ENCODE measurements at regions not wholly inside any gene's neighbourhood (a gene's known extent, or its start where the extent isn't known, plus 50 kb on each side); places are given as distances from the start of the nearest gene placed in this dataset.

DNA sequence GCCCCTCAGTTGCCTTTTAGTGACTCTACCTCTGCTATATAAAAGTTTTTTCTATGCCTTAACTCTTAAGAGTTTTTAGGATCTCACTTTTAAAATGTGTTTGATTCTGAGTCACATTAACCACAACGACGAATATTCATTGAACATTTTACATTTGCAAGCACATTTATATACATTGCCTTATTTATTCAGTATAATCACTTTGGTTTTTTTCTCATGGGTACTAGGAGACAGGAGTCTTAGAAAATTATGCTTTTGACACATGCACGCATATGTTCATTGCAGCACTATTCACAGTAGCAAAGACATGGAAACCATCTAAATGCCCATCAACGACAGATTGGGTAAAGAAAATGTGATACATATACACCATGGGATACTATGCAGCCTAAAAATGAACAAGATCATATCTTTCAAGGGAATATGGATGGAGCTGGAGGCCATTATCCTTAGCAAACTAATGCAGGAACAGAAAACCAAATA is 236.9 kb upstream of the SPAG17 start:
- Histone ChIP-seq H3K36me3 (ENCODE audit: low read depth) (no peaks in the 10 kb centered on the region), H4K20me1 (ENCODE audit: insufficient read depth) (no peaks in the 10 kb centered on the region), H3K9me3 (ENCODE audit: insufficient read depth, low read depth) (no peaks in the 10 kb centered on the region), H3K4me3 (no peak overlapping the region), H3F3A (ENCODE audit: insufficient read depth, low read depth) (no peaks in the 10 kb centered on the region), H3K9me2 (ENCODE audit: insufficient read depth) (no peaks in the 10 kb centered on the region), H2AFZ (no peak overlapping the region), H3K79me2 (ENCODE audit: low read depth) (no peaks in the 10 kb centered on the region), H3K4me2 (no peak overlapping the region), H3K27ac (no peak overlapping the region), H3K4me1 (replicated peaks; ENCODE audit: insufficient read depth) (no peaks in the 10 kb centered on the region), H3K27me3 (ENCODE audit: insufficient read depth, low read depth) (no peaks in the 10 kb centered on the region)
- CTCF ChIA-PET = no interaction called here
- POLR2A ChIA-PET (ENCODE audit: unreplicated experiment) = no interaction called here
- no TSS peak for BruUV-seq (replicated peaks)
- no peak for DNase-seq
- TF ChIP-seq, protein P1, sequence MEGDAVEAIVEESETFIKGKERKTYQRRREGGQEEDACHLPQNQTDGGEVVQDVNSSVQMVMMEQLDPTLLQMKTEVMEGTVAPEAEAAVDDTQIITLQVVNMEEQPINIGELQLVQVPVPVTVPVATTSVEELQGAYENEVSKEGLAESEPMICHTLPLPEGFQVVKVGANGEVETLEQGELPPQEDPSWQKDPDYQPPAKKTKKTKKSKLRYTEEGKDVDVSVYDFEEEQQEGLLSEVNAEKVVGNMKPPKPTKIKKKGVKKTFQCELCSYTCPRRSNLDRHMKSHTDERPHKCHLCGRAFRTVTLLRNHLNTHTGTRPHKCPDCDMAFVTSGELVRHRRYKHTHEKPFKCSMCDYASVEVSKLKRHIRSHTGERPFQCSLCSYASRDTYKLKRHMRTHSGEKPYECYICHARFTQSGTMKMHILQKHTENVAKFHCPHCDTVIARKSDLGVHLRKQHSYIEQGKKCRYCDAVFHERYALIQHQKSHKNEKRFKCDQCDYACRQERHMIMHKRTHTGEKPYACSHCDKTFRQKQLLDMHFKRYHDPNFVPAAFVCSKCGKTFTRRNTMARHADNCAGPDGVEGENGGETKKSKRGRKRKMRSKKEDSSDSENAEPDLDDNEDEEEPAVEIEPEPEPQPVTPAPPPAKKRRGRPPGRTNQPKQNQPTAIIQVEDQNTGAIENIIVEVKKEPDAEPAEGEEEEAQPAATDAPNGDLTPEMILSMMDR (conservative IDR thresholded peaks at IDR 0.05) = no peak
- TF ChIP-seq EZH2 (IDR thresholded peaks at IDR 0.05; ENCODE audit: low read depth) = no peak
- intact Hi-C loops (cut with micrococcal nuclease; ENCODE audit: unreplicated experiment) = no loop called here

- H4K20me1 ChIP-seq (ENCODE audit: insufficient read depth) = no peaks in the 10 kb centered on the region
- no peaks in the 10 kb centered on the region for H3K36me3 ChIP-seq (ENCODE audit: low read depth)
- H3K79me2 ChIP-seq (ENCODE audit: low read depth) = no peaks in the 10 kb centered on the region
- no peak for DNase-seq
- H3K4me1 ChIP-seq (replicated peaks; ENCODE audit: insufficient read depth) = no peaks in the 10 kb centered on the region
- no peaks in the 10 kb centered on the region; the same call in 1 of the 2 replicates for H3K9me2 ChIP-seq (ENCODE audit: insufficient read depth)
- H3K27me3 ChIP-seq (ENCODE audit: insufficient read depth, low read depth) = no peaks in the 10 kb centered on the region
- no peak overlapping the region for H2AFZ ChIP-seq
- ChIA-PET CTCF (no interaction called here), POLR2A (ENCODE audit: unreplicated experiment) (no interaction called here)
- H3K27ac ChIP-seq = no peak overlapping the region
- no peak overlapping the region for H3K4me3 ChIP-seq
- no TSS peak for BruUV-seq (replicated peaks)
- intact Hi-C loops (cut with micrococcal nuclease; ENCODE audit: unreplicated experiment) = no loop called here
- no peaks in the 10 kb centered on the region for H3K9me3 ChIP-seq (ENCODE audit: insufficient read depth, low read depth)
- TF ChIP-seq, protein P1 (conservative IDR thresholded peaks at IDR 0.05) = no peak
- TF ChIP-seq EZH2 (IDR thresholded peaks at IDR 0.05; ENCODE audit: low read depth) = no peak
- H3F3A ChIP-seq (ENCODE audit: insufficient read depth, low read depth) = no peaks in the 10 kb centered on the region
- H3K4me2 ChIP-seq = no peak overlapping the region
These were observed 219.0 kb upstream of the SPAG17 start for GRCh38 chr1:118404024-118404423.

GRCh38 chr1:118397496-118397859 is 212.4 kb upstream of the SPAG17 start:
- ChIA-PET POLR2A (ENCODE audit: unreplicated experiment) (no interaction called here), CTCF (no interaction called here)
- intact Hi-C loops (cut with micrococcal nuclease; ENCODE audit: unreplicated experiment) = no loop called here
- no peaks in the 10 kb centered on the region for H3K4me1 ChIP-seq (replicated peaks; ENCODE audit: insufficient read depth)
- no peaks in the 10 kb centered on the region; the same call in 1 of the 2 replicates for H3K9me2 ChIP-seq (ENCODE audit: insufficient read depth)
- H3F3A ChIP-seq (ENCODE audit: insufficient read depth, low read depth) = no peaks in the 10 kb centered on the region
- no peaks in the 10 kb centered on the region for H3K27me3 ChIP-seq (ENCODE audit: insufficient read depth, low read depth)
- no peaks in the 10 kb centered on the region for H3K79me2 ChIP-seq (ENCODE audit: low read depth)
- no peak overlapping the region for H3K27ac ChIP-seq
- TF ChIP-seq, protein P1 (conservative IDR thresholded peaks at IDR 0.05) = no peak
- no peak for TF ChIP-seq EZH2 (IDR thresholded peaks at IDR 0.05; ENCODE audit: low read depth)
- no peak overlapping the region for H2AFZ ChIP-seq
- no peak overlapping the region for H3K4me3 ChIP-seq
- H3K4me2 ChIP-seq = no peak overlapping the region
- no TSS peak for BruUV-seq (replicated peaks)
- H3K36me3 ChIP-seq (ENCODE audit: low read depth) = no peaks in the 10 kb centered on the region
- no peaks in the 10 kb centered on the region for H3K9me3 ChIP-seq (ENCODE audit: insufficient read depth, low read depth)
- no peaks in the 10 kb centered on the region for H4K20me1 ChIP-seq (ENCODE audit: insufficient read depth)
- DNase-seq = no peak
